OCI-LY3 (cell line): ENCODE measurements at regions not wholly inside any gene's neighbourhood (a gene's known extent, or its start where the extent isn't known, plus 50 kb on each side); places are given as distances from the start of the nearest gene placed in this dataset.

Experiments
- H2AFZ ChIP-seq: fragments of 200-600, 300-600 bp; shearing (Covaris generic); 2 replicates; pipeline ENCODE4 v1.6.0; 2014; ENCODE audit warnings: antibody characterized with exemption, low read depth, low read length
- H3K27ac ChIP-seq: fragments of 200-600, 300-600 bp; sonication (generic); 2 replicates; pipeline ENCODE4 v1.5.1; 2014; ENCODE audit warnings: mild to moderate bottlenecking, low read length, moderate library complexity, mixed read lengths
- H3K27me3 ChIP-seq: fragments of 200-600, 300-600 bp; sonication (generic); 2 replicates; pipeline ENCODE4 v1.6.1; 2014; ENCODE audit warnings: low read depth, low read length, mixed read lengths
- H3K36me3 ChIP-seq: fragments of 200-600, 300-600 bp; sonication (generic); replicated peaks from 2 replicates; pipeline ENCODE3; 2014; ENCODE audit warnings: low read depth, low read length, mixed read lengths
- H3K4me1 ChIP-seq: fragments of 300-600, 200-600 bp; sonication (generic); 2 replicates; pipeline ENCODE4 v1.6.1; 2014; ENCODE audit warnings: low read length, mixed read lengths
- H3K4me2 ChIP-seq: fragments of 200-600, 300-600 bp; sonication (generic); 2 replicates; pipeline ENCODE4 v1.6.1; 2014; ENCODE audit warnings: low read length, mixed read lengths
- H3K4me3 ChIP-seq: fragments of 300-600, 200-600 bp; sonication (generic); 2 replicates; pipeline ENCODE4 v1.5.1; 2014; ENCODE audit warnings: antibody characterized with exemption, mild to moderate bottlenecking, low read length, moderate library complexity
- H3K79me2 ChIP-seq: fragments of 300-600, 200-600 bp; shearing (Covaris generic); 2 replicates; pipeline ENCODE4 v1.6.1; 2014; ENCODE audit warnings: mild to moderate bottlenecking, low read length, mixed read lengths
- H3K9ac ChIP-seq: fragments of 300-600, 200-600 bp; shearing (Covaris generic); 2 replicates; pipeline ENCODE4 v1.6.0; 2014; ENCODE audit warnings: mild to moderate bottlenecking, low read length, moderate library complexity
- H3K9me3 ChIP-seq: fragments of 200-600, 300-600 bp; shearing (Covaris generic); 2 replicates; pipeline ENCODE4 v1.6.1; 2014; ENCODE audit warnings: low read length, mixed read lengths; ENCODE audit not compliant: insufficient read depth
- H4K20me1 ChIP-seq: fragments of 200-600, 300-600 bp; sonication (generic); 2 replicates; pipeline ENCODE4 v1.6.1; 2016; ENCODE audit warnings: low read length, mixed read lengths; ENCODE audit not compliant: insufficient read depth
- CTCF ChIP-seq: fragments of 200-600, 300-600 bp; sonication (generic); IDR thresholded peaks from 2 replicates; pipeline ENCODE4 v1.5.1; 2014; ENCODE audit warnings: antibody characterized with exemption, low read length, low read depth
- EZH2phosphoT487 ChIP-seq: fragments of 200-600 bp; shearing (Covaris generic); IDR thresholded peaks from 2 replicates; pipeline ENCODE4 v1.6.1; 2018; ENCODE audit warnings: antibody characterized with exemption, mixed run types, low read depth

DNA sequence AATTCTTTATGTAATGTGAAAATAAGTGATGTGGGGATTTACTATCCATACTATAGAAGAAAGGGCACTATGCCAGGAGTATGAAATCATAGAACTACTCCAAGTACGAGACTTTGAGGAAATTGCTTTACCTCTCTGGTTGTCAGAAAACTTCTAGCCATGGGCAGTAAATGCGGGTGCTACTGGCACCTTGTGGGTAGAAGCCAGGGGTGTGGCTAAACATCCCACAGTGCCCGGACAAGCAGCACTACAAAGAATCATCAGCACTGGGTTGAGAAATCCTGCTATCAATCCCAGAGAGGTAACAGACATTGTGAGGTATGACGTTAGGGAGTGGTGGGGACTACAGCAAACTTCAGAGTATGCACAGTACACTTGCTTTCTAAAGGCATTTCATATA, 453.5 kb upstream of the TNP1 start:
- no peak overlapping the region for H3K4me3 ChIP-seq
- no peak overlapping the region for H2AFZ ChIP-seq
- H4K20me1 ChIP-seq, result no peaks in the 10 kb centered on the region
- no peak overlapping the region for H3K9ac ChIP-seq
- H3K27ac ChIP-seq, result no peak overlapping the region
- H3K4me1 ChIP-seq, result peaks cover 5% of the 10 kb centered on the region
- no peaks in the 10 kb centered on the region for H3K36me3 ChIP-seq
- no peaks in the 10 kb centered on the region for H3K79me2 ChIP-seq
- TF ChIP-seq EZH2phosphoT487 (no peak), CTCF (no peak)
- H3K9me3 ChIP-seq, result no peaks in the 10 kb centered on the region
- H3K27me3 ChIP-seq, result peaks cover 13% of the 10 kb centered on the region
- no peak overlapping the region for H3K4me2 ChIP-seq

- H3K27ac ChIP-seq, result no peak overlapping the region
- H3K36me3 ChIP-seq, result no peaks in the 10 kb centered on the region
- H3K27me3 ChIP-seq, result peaks cover 7% of the 10 kb centered on the region; the same call in 1 of the 2 replicates
- no peaks in the 10 kb centered on the region for H3K4me1 ChIP-seq
- no peak overlapping the region for H3K4me2 ChIP-seq
- H4K20me1 ChIP-seq, result no peaks in the 10 kb centered on the region
- no peak overlapping the region for H3K4me3 ChIP-seq
- H2AFZ ChIP-seq, result no peak overlapping the region
- H3K79me2 ChIP-seq, result no peaks in the 10 kb centered on the region
- no peak for TF ChIP-seq EZH2phosphoT487
- no peak for TF ChIP-seq CTCF
- no peak overlapping the region for H3K9ac ChIP-seq
- H3K9me3 ChIP-seq, result no peaks in the 10 kb centered on the region
These were observed 449.2 kb upstream of the TNP1 start for GRCh38 chr2:217309056-217309455.

- H3K27ac ChIP-seq, result no peak overlapping the region
- no peaks in the 10 kb centered on the region for H3K36me3 ChIP-seq
- no peak overlapping the region for H3K4me3 ChIP-seq
- H3K27me3 ChIP-seq, result peaks cover 8% of the 10 kb centered on the region; the same call in 1 of the 2 replicates
- no peak overlapping the region for H3K9ac ChIP-seq
- H3K4me1 ChIP-seq, result no peaks in the 10 kb centered on the region
- no peak overlapping the region for H3K4me2 ChIP-seq
- H2AFZ ChIP-seq, result no peak overlapping the region
- no peaks in the 10 kb centered on the region for H3K9me3 ChIP-seq
- no peaks in the 10 kb centered on the region for H3K79me2 ChIP-seq
- TF ChIP-seq CTCF (no peak), EZH2phosphoT487 (no peak)
- H4K20me1 ChIP-seq, result no peaks in the 10 kb centered on the region
These were observed 447.2 kb upstream of the TNP1 start for GRCh38 chr2:217307023-217307422.

DNA sequence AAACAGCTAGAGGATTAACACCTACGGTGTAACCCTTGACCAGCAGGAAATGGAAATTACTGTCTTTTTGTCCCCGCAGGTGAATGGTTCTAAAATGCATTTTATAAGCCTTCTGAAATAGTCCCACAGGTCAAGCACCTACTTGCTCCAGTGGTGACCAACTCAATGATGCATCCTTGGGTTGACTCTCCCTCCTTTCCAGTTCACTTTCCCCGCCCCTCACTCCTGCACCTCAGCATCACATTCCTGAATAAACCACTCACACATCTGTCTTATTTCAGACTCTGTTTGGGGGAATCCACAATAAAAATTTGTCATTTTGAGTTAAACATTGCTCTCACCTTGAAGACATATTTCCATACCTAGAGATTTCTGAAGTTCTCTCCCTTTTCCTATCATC, 446.0 kb upstream of the TNP1 start:
- Histone ChIP-seq H3K9ac (no peak overlapping the region), H3K4me3 (no peak overlapping the region), H3K27ac (no peak overlapping the region), H3K36me3 (no peaks in the 10 kb centered on the region), H3K79me2 (no peaks in the 10 kb centered on the region), H4K20me1 (no peaks in the 10 kb centered on the region), H3K9me3 (no peaks in the 10 kb centered on the region), H3K4me1 (no peaks in the 10 kb centered on the region), H3K4me2 (no peak overlapping the region), H2AFZ (no peak overlapping the region), H3K27me3 (peaks cover 8% of the 10 kb centered on the region; the same call in 1 of the 2 replicates)
- no peak for TF ChIP-seq EZH2phosphoT487
- no peak for TF ChIP-seq CTCF
